IMR-90 (cell line): ENCODE measurements at regions not wholly inside any gene's neighbourhood (a gene's known extent, or its start where the extent isn't known, plus 50 kb on each side); places are given as distances from the start of the nearest gene placed in this dataset.

ENCODE experiments used
- ATAC-seq: fragments of 200-7000 bp; cut with Tn5 transposase; 2 replicates; pipeline ENCODE4 v1.9.1; 2020; ENCODE audit warnings: low read depth, mild to moderate bottlenecking, moderate library complexity
- BruUV-seq: library from RNA; stranded (reverse); fragments of 400-500 nt; replicated peaks from 2 replicates; lab custom pipeline; 2021; lab: Mats Ljungman, UMichigan
- CTCF ChIA-PET: fragments of 300-600 bp; formaldehyde crosslinking; extraction: SDS; loops from one replicate; lab custom pipeline; 2021; ENCODE audit warnings: antibody characterized with exemption; lab: Yijun Ruan, JAX
- POLR2A ChIA-PET: fragments of 300-600 bp; sonication (Branson Sonifier 250); formaldehyde crosslinking; loops from one replicate; lab custom pipeline; 2022; ENCODE audit warnings: antibody characterized with exemption; ENCODE audit not compliant: unreplicated experiment; lab: Charles Lee
- DNase-seq: peaks from one replicate; pipeline ENCODE4 v3.0.0; 2013
- H2AFZ ChIP-seq: replicated peaks from 2 replicates; pipeline ENCODE3; 2013; ENCODE audit warnings: low read length, mild to moderate bottlenecking; ENCODE audit not compliant: poor library complexity
- H2AK5ac ChIP-seq: 2 replicates; pipeline ENCODE4 v1.6.1; 2013; ENCODE audit warnings: low read depth, low read length, inconsistent platforms
- H2AK9ac ChIP-seq: replicated peaks from 2 replicates; pipeline ENCODE3; 2013; ENCODE audit warnings: mild to moderate bottlenecking, low read depth, low read length, moderate library complexity; ENCODE audit not compliant: poor library complexity
- H2BK120ac ChIP-seq: 2 replicates; pipeline ENCODE4 v1.6.1; 2013; ENCODE audit warnings: low read depth, low read length, inconsistent platforms
- H2BK15ac ChIP-seq: 3 replicates; pipeline ENCODE4 v1.6.1; 2013; ENCODE audit warnings: low read depth, low read length, inconsistent platforms
- H2BK20ac ChIP-seq: 2 replicates; pipeline ENCODE4 v1.6.1; 2013; ENCODE audit warnings: low read depth, mild to moderate bottlenecking, inconsistent platforms, low read length, moderate library complexity
- H2BK5ac ChIP-seq: 2 replicates; pipeline ENCODE4 v1.6.1; 2013; ENCODE audit warnings: mild to moderate bottlenecking, low read depth, low read length, inconsistent platforms; ENCODE audit not compliant: poor library complexity, severe bottlenecking
- H3K14ac ChIP-seq: replicated peaks from 2 replicates; pipeline ENCODE4 v1.6.1; 2013; ENCODE audit warnings: low read depth, low read length, inconsistent platforms
- H3K18ac ChIP-seq: 2 replicates; pipeline ENCODE4 v1.6.1; 2013; ENCODE audit warnings: low read depth, low read length, control low read depth
- H3K23ac ChIP-seq: 2 replicates; pipeline ENCODE4 v1.6.1; 2013; ENCODE audit warnings: low read depth, low read length, inconsistent platforms
- H3K27ac ChIP-seq: 2 replicates; pipeline ENCODE4 v1.5.1; 2013; ENCODE audit warnings: mild to moderate bottlenecking, control low read depth, low read length; ENCODE audit not compliant: insufficient read depth
- H3K27me3 ChIP-seq: 2 replicates; pipeline ENCODE4 v1.6.1; 2013; ENCODE audit warnings: low read length; ENCODE audit not compliant: control insufficient read depth, insufficient read depth
- H3K36me3 ChIP-seq: 2 replicates; pipeline ENCODE4 v1.6.1; 2013; ENCODE audit warnings: low read length, mixed read lengths; ENCODE audit not compliant: control insufficient read depth, insufficient read depth
- H3K4ac ChIP-seq: 2 replicates; pipeline ENCODE4 v1.6.1; 2013; ENCODE audit warnings: low read depth, low read length, inconsistent platforms
- H3K4me1 ChIP-seq: 2 replicates; pipeline ENCODE4 v1.6.1; 2013; ENCODE audit warnings: low read length, mixed read lengths; ENCODE audit not compliant: control insufficient read depth, insufficient read depth
- H3K4me2 ChIP-seq: 2 replicates; pipeline ENCODE4 v1.6.1; 2013; ENCODE audit warnings: low read depth, mild to moderate bottlenecking, control low read depth, low read length, moderate library complexity
- H3K4me3 ChIP-seq: 2 replicates; pipeline ENCODE4 v1.5.1; 2013; ENCODE audit warnings: low read depth, mild to moderate bottlenecking, control low read depth, low read length, moderate library complexity; ENCODE audit not compliant: insufficient read depth
- H3K56ac ChIP-seq: 2 replicates; pipeline ENCODE4 v1.6.1; 2013; ENCODE audit warnings: low read length, inconsistent platforms; ENCODE audit not compliant: insufficient read depth; ENCODE audit errors: extremely low read depth
- H3K79me1 ChIP-seq, 2 experiments: 2 replicates each; pipeline ENCODE4 v1.6.1; 2013; ENCODE audit warnings: low read length in 2 of 2, inconsistent platforms in 1 of 2, low read depth in 1 of 2
- H3K9ac ChIP-seq: 2 replicates; pipeline ENCODE4 v1.6.1; 2013; ENCODE audit warnings: low read depth, low read length, control low read depth
- H3K9me1 ChIP-seq: 2 replicates; pipeline ENCODE4 v1.6.1; 2013; ENCODE audit warnings: low read length, inconsistent platforms; ENCODE audit not compliant: insufficient read depth
- H3K9me3 ChIP-seq: 2 replicates; pipeline ENCODE4 v1.6.1; 2013; ENCODE audit warnings: low read length; ENCODE audit not compliant: control insufficient read depth, insufficient read depth
- H4K20me1 ChIP-seq: 2 replicates; pipeline ENCODE4 v1.6.1; 2013; ENCODE audit warnings: low read length, inconsistent platforms; ENCODE audit not compliant: insufficient read depth
- H4K5ac ChIP-seq: 2 replicates; pipeline ENCODE4 v1.6.1; 2013; ENCODE audit warnings: mild to moderate bottlenecking, low read depth, low read length, control low read depth
- H4K8ac ChIP-seq, 2 experiments: 2 replicates each; pipeline ENCODE4 v1.6.1; 2013; ENCODE audit warnings: low read depth in 2 of 2, low read length in 2 of 2, control low read depth in 1 of 2, inconsistent platforms in 1 of 2
- H4K91ac ChIP-seq: 2 replicates; pipeline ENCODE4 v1.6.1; 2013; ENCODE audit warnings: low read depth, low read length, inconsistent platforms; ENCODE audit not compliant: insufficient read depth
- BHLHE40 ChIP-seq: fragments of 150-350 bp; IDR thresholded peaks from 2 replicates; pipeline ENCODE4 v1.6.1; 2016; ENCODE audit warnings: mild to moderate bottlenecking, low read depth, low read length
- CEBPB ChIP-seq: IDR thresholded peaks from 2 replicates; pipeline ENCODE4 v1.6.1; 2012; ENCODE audit warnings: low read depth, low read length, improper control_type of control experiment
- CHD1 ChIP-seq: IDR thresholded peaks from 2 replicates; pipeline ENCODE4 v1.6.1; 2012; ENCODE audit warnings: low read depth, low read length, improper control_type of control experiment
- CTCF ChIP-seq: conservative IDR thresholded peaks from 2 replicates; pipeline ENCODE4 v1.5.1; 2012; ENCODE audit warnings: mild to moderate bottlenecking, low read depth, low read length, improper control_type of control experiment
- ELK1 ChIP-seq: fragments of 150-350 bp; IDR thresholded peaks from 2 replicates; pipeline ENCODE4 v1.6.1; 2016; ENCODE audit warnings: low read depth, mild to moderate bottlenecking, low read length, moderate library complexity, borderline replicate concordance
- FOS ChIP-seq: fragments of 150-350 bp; IDR thresholded peaks from 2 replicates; pipeline ENCODE4 v1.6.1; 2016; ENCODE audit warnings: low read depth, low read length
- MAFK ChIP-seq: IDR thresholded peaks from 2 replicates; pipeline ENCODE4 v1.6.1; 2012; ENCODE audit warnings: low read depth, low read length, improper control_type of control experiment
- MAZ ChIP-seq: IDR thresholded peaks from 2 replicates; pipeline ENCODE4 v1.6.1; 2012; ENCODE audit warnings: low read depth, mild to moderate bottlenecking, low read length, improper control_type of control experiment, moderate library complexity, borderline replicate concordance
- MXI1 ChIP-seq: IDR thresholded peaks from 2 replicates; pipeline ENCODE4 v1.6.1; 2012; ENCODE audit warnings: low read depth, mild to moderate bottlenecking, low read length, moderate library complexity, borderline replicate concordance
- NFE2L2 ChIP-seq: fragments of 150-350 bp; IDR thresholded peaks from 2 replicates; pipeline ENCODE4 v1.6.1; 2016; ENCODE audit warnings: low read depth, mild to moderate bottlenecking, low read length
- POLR2A ChIP-seq: IDR thresholded peaks from 2 replicates; pipeline ENCODE4 v1.6.1; 2012; ENCODE audit warnings: mild to moderate bottlenecking, low read depth, low read length
- RAD21 ChIP-seq: IDR thresholded peaks from 2 replicates; pipeline ENCODE4 v1.6.1; 2012; ENCODE audit warnings: low read length, improper control_type of control experiment
- RCOR1 ChIP-seq: IDR thresholded peaks from 2 replicates; pipeline ENCODE4 v1.6.1; 2012; ENCODE audit warnings: mild to moderate bottlenecking, low read length, improper control_type of control experiment; ENCODE audit not compliant: insufficient replicate concordance
- RFX5 ChIP-seq: IDR thresholded peaks from 2 replicates; pipeline ENCODE4 v1.8.0; 2012; ENCODE audit warnings: low read depth, mild to moderate bottlenecking, low read length, moderate library complexity
- SMC3 ChIP-seq: fragments of 150-350 bp; IDR thresholded peaks from 2 replicates; pipeline ENCODE4 v1.6.1; 2016; ENCODE audit warnings: low read depth, mild to moderate bottlenecking, antibody characterized with exemption, low read length, moderate library complexity
- USF2 ChIP-seq: fragments of 150-350 bp; IDR thresholded peaks from 2 replicates; pipeline ENCODE4 v1.6.1; 2017; ENCODE audit warnings: mild to moderate bottlenecking, antibody characterized with exemption, low read length, low read depth
- WGBS, 2 experiments: methylation state at CpG; one replicate each; pipeline versions ENCODE4 v1.1.5 to v1.1.7; 2013; ENCODE audit warnings: missing lambda C conversion rate in 2 of 2; ENCODE audit not compliant: insufficient read length in 1 of 2; ENCODE audit errors: extremely low coverage in 2 of 2; 5-methylcytosine and 5-hydroxymethylcytosine counted together
- dilution Hi-C: fragments of 300-500 bp; cut with HindIII; formaldehyde crosslinking; loops from one replicate; pipeline ENCODE4 v1.14.3; 2018; ENCODE audit warnings: low sequenced_read_pairs; ENCODE audit not compliant: unreplicated experiment
- in situ Hi-C: fragments of 300-500 bp; cut with MboI; formaldehyde crosslinking; loops from 3 replicates; pipeline ENCODE4 v1.14.3; 2019; ENCODE audit warnings: low sequenced_read_pairs, inconsistent platforms, mixed read lengths
- intact Hi-C: fragments of 100-400 bp; cut with micrococcal nuclease; formaldehyde crosslinking; loops from 2 replicates; pipeline ENCODE4 v1.10.0; 2022

GRCh38 chr17:34525651-34526050 is 53.7 kb upstream of the TMEM132E start:
- Histone ChIP-seq H3K56ac (no peak overlapping the region), H3K36me3 (no peaks in the 10 kb centered on the region), H2BK120ac (no peak overlapping the region), H3K79me1 (no peaks in the 10 kb centered on the region), H4K20me1 (no peaks in the 10 kb centered on the region), H2AK9ac (no peak overlapping the region), H3K14ac (no peak overlapping the region), H3K4me3 (no peak overlapping the region), H2AFZ (no peak overlapping the region), H3K23ac (no peak overlapping the region), H2BK15ac (no peak overlapping the region), H3K18ac (no peak overlapping the region), H2AK5ac (no peak overlapping the region), H3K9me3 (no peaks in the 10 kb centered on the region), H4K8ac (no peak overlapping the region), H4K5ac (no peak overlapping the region), H3K9ac (no peak overlapping the region), H2BK5ac (no peak overlapping the region), H3K4me2 (no peak overlapping the region), H3K27ac (no peak overlapping the region), H4K91ac (no peak overlapping the region), H3K9me1 (no peaks in the 10 kb centered on the region), H2BK20ac (no peak overlapping the region), H3K27me3 (no peaks in the 10 kb centered on the region; the same call in 1 of the 2 replicates), H3K4ac (no peak overlapping the region), H3K4me1 (no peaks in the 10 kb centered on the region)
- ATAC-seq (no peak), DNase-seq (no peak)
- no TSS peak for BruUV-seq
- dilution Hi-C loops (no loop called here), in situ Hi-C loops (no loop called here), intact Hi-C loops (no loop called here)
- TF ChIP-seq POLR2A = no peak
- TF ChIP-seq RFX5 = no peak
- no peak for TF ChIP-seq MAFK
- TF ChIP-seq CTCF = no peak
- no peak for TF ChIP-seq RAD21
- TF ChIP-seq RCOR1 = no peak
- no peak for TF ChIP-seq MAZ
- TF ChIP-seq FOS = no peak
- no peak for TF ChIP-seq NFE2L2
- no peak for TF ChIP-seq SMC3
- TF ChIP-seq USF2 = no peak
- no peak for TF ChIP-seq BHLHE40
- TF ChIP-seq MXI1 = no peak
- no peak for TF ChIP-seq CHD1
- no peak for TF ChIP-seq CEBPB
- no peak for TF ChIP-seq ELK1
- no CpG with 5 or more reads among the region's 4 CpGs for WGBS, 2 experiments
- POLR2A ChIA-PET = no interaction called here
- CTCF ChIA-PET = no interaction called here
